Natural killer cell (primary cell): ENCODE measurements at regions not wholly inside any gene's neighbourhood (a gene's known extent, or its start where the extent isn't known, plus 50 kb on each side); places are given as distances from the start of the nearest gene placed in this dataset.

Experiments
- ATAC-seq, 3 donors: fragments of 150-1000 bp in 2 of 3; fragments of 200-7000 bp in 1 of 3; cut with Tn5 transposase; 1 replicate in 1 of 3; 2 replicates in 2 of 3; pipeline ENCODE4 v1.10.0; 2021; ENCODE audit warnings: mild to moderate bottlenecking in 2 of 3, moderate library complexity in 2 of 3
- DNase-seq, 2 donors: peaks; one replicate each; pipeline versions ENCODE4 v3.0.0 to v3.0.0-alpha.2; 2013 to 2021; ENCODE audit warnings: mixed read lengths in 1 of 2
- H3K27ac ChIP-seq: one replicate; pipeline ENCODE4 v1.5.1; 2013; ENCODE audit warnings: mild to moderate bottlenecking, low read length
- H3K27me3 ChIP-seq: one replicate; pipeline ENCODE4 v1.6.1; 2013; ENCODE audit warnings: low read length; ENCODE audit not compliant: control insufficient read depth, insufficient read depth
- H3K36me3 ChIP-seq: one replicate; pipeline ENCODE4 v1.6.1; 2013; ENCODE audit warnings: low read length; ENCODE audit not compliant: control insufficient read depth, insufficient read depth
- H3K4me1 ChIP-seq: one replicate; pipeline ENCODE4 v1.6.1; 2013; ENCODE audit warnings: low read length; ENCODE audit not compliant: control insufficient read depth, insufficient read depth
- H3K4me3 ChIP-seq: one replicate; pipeline ENCODE4 v1.5.1; 2013; ENCODE audit warnings: low read length
- H3K9me3 ChIP-seq: one replicate; pipeline ENCODE4 v1.6.1; 2013; ENCODE audit warnings: low read length; ENCODE audit not compliant: control insufficient read depth, insufficient read depth
- H3K27ac Mint-ChIP-seq, 2 donors: one replicate each; pipeline ENCODE4 v1.8.0; 2022; ENCODE audit warnings: mild to moderate bottlenecking in 2 of 2, mixed read lengths in 2 of 2, moderate library complexity in 1 of 2
- H3K27me3 Mint-ChIP-seq, 2 donors: one replicate each; pipeline ENCODE4 v1.8.0; 2022; ENCODE audit warnings: low read depth in 2 of 2, mixed read lengths in 2 of 2
- H3K36me3 Mint-ChIP-seq: one replicate; pipeline ENCODE4 v1.8.0; 2022; ENCODE audit warnings: mixed read lengths
- H3K4me1 Mint-ChIP-seq, 2 donors: one replicate each; pipeline ENCODE4 v1.8.0; 2022; ENCODE audit warnings: mixed read lengths in 2 of 2
- H3K4me3 Mint-ChIP-seq: one replicate; pipeline ENCODE4 v1.8.0; 2022; ENCODE audit warnings: mild to moderate bottlenecking, moderate library complexity, mixed read lengths
- H3K9me3 Mint-ChIP-seq, 2 donors: one replicate each; pipeline ENCODE4 v1.8.0; 2022; ENCODE audit warnings: mixed read lengths in 2 of 2
- WGBS: methylation state at CpG from one replicate; pipeline ENCODE4 v1.1.7; 2013; ENCODE audit warnings: missing lambda C conversion rate; ENCODE audit not compliant: insufficient coverage; 5-methylcytosine and 5-hydroxymethylcytosine counted together
- intact Hi-C: fragments of 100-400 bp; cut with micrococcal nuclease; formaldehyde crosslinking; loops from one replicate; pipeline ENCODE4 v1.14.2; 2022
- TF ChIP-seq, protein P1 (sequence below): fragments of 200-600 bp; IDR thresholded peaks from one replicate; pipeline ENCODE4 v1.8.0; 2022; ENCODE audit warnings: antibody characterized with exemption

DNA sequence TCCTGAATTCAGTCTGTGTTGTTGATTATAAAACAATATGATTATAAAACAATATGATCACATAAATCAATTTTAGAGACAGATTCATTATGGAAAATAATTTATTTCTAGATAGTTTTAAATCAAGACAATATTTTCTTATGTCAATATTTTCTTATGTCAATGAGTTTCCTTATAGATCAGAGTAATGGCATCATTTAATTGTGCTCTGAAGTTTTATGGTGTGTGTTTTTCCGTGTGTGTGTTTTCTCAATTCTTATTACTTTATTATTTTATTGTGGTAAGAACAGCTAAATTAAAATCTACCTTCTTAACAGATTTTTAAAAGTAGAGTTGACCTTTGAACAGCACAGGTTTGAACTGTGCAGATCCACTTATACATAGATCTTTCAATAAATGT is 105.3 kb upstream of the SLCO1B1 start:
- Mint-ChIP-seq H3K27ac (no peak overlapping the region), H3K36me3 (no peaks in the 10 kb centered on the region), H3K4me3 (no peak overlapping the region), H3K27me3 (no peaks in the 10 kb centered on the region), H3K4me1 (no peaks in the 10 kb centered on the region), H3K9me3 (peaks cover 16 to 18% of the 10 kb centered on the region in 2 donors)
- Histone ChIP-seq H3K4me1 (no peaks in the 10 kb centered on the region), H3K27ac (no peak overlapping the region), H3K36me3 (no peaks in the 10 kb centered on the region), H3K27me3 (no peaks in the 10 kb centered on the region), H3K9me3 (peaks cover 2% of the 10 kb centered on the region), H3K4me3 (no peak overlapping the region)
- TF ChIP-seq, protein P1, sequence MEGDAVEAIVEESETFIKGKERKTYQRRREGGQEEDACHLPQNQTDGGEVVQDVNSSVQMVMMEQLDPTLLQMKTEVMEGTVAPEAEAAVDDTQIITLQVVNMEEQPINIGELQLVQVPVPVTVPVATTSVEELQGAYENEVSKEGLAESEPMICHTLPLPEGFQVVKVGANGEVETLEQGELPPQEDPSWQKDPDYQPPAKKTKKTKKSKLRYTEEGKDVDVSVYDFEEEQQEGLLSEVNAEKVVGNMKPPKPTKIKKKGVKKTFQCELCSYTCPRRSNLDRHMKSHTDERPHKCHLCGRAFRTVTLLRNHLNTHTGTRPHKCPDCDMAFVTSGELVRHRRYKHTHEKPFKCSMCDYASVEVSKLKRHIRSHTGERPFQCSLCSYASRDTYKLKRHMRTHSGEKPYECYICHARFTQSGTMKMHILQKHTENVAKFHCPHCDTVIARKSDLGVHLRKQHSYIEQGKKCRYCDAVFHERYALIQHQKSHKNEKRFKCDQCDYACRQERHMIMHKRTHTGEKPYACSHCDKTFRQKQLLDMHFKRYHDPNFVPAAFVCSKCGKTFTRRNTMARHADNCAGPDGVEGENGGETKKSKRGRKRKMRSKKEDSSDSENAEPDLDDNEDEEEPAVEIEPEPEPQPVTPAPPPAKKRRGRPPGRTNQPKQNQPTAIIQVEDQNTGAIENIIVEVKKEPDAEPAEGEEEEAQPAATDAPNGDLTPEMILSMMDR = no peak
- no peak for ATAC-seq
- WGBS = no CpG with 5 or more reads among the region's 1 CpG
- intact Hi-C loops = no loop called here
- DNase-seq = no peak

DNA sequence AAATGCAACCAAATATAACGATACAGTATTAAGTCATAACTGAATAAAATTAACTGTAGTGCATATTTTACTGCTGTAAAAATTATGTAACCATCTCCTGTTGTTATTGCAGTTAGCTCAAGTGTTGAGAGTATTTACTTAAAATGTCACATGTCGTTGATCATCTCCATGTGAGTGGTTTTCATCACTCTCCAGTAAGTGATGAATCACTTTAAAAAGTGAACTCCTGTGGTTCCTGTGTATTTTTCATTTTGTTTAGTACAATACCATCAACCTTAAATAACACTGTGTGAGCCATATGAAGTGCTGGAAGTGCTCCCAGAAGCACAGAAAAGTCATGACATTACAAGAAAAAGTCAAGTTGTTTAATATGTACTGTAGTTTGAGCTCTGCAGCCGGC is 104.7 kb upstream of the SLCO1B1 start:
- H3K27ac Mint-ChIP-seq = no peak overlapping the region
- Histone ChIP-seq H3K27ac (no peak overlapping the region), H3K36me3 (no peaks in the 10 kb centered on the region), H3K4me3 (no peak overlapping the region), H3K27me3 (no peaks in the 10 kb centered on the region), H3K4me1 (no peaks in the 10 kb centered on the region), H3K9me3 (peaks cover 2% of the 10 kb centered on the region)
- intact Hi-C loops = no loop called here
- no peaks in the 10 kb centered on the region for H3K4me1 Mint-ChIP-seq
- H3K4me3 Mint-ChIP-seq = no peak overlapping the region
- 67% methylated on average over 1 of the region's 3 CpGs for WGBS
- ATAC-seq (no peak), DNase-seq (no peak)
- H3K9me3 Mint-ChIP-seq = peaks cover 16 to 18% of the 10 kb centered on the region in 2 donors
- TF ChIP-seq, protein P1 = no peak
- H3K36me3 Mint-ChIP-seq = no peaks in the 10 kb centered on the region
- H3K27me3 Mint-ChIP-seq = no peaks in the 10 kb centered on the region

DNA sequence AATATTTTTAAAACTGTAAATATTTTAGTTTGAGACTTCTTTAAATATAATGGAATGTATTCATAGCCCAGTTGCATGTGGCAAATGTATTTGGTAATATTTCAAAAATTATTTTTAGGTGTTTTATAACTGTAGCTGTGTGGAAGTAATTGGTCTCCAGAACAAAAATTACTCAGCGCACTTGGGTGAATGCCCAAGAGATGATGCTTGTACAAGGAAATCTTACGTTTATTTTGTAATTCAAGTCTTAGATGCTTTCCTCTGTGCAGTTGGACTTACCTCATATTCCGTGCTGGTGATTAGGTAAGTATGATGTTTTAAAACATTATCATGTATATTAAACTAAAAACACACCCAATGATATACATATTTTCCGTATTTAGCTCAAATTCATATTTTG is 76.7 kb upstream of the SLCO1B1 start:
- H3K4me1 ChIP-seq = no peaks in the 10 kb centered on the region
- intact Hi-C loops = no loop called here

DNA sequence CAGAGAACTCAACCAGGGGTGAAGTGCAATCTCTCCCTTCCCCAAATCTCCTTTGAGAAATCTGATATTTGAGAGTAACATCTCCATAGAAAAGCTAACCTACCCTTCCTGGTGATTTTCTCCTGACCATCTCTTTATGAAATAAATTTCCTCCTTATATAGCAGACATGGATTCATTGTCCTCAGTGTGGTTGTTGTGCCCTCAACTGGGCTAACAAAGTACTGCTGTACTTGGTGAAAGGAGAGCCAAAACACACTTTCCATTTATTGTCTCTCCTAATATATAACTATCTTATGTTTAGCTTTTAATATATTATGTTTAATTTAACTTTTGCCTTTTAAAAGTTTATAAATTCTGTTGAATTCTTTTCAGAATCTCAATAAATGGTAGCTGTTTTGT is 65.1 kb upstream of the SLCO1B1 start:
- Mint-ChIP-seq H3K27ac (no peak overlapping the region), H3K4me1 (no peaks in the 10 kb centered on the region), H3K9me3 (peaks cover 22 to 32% of the 10 kb centered on the region in 2 donors), H3K4me3 (no peak overlapping the region), H3K27me3 (no peaks in the 10 kb centered on the region), H3K36me3 (no peaks in the 10 kb centered on the region)
- no peak for ATAC-seq
- Histone ChIP-seq H3K36me3 (no peaks in the 10 kb centered on the region), H3K9me3 (no peaks in the 10 kb centered on the region), H3K27ac (no peak overlapping the region), H3K4me3 (no peak overlapping the region), H3K4me1 (no peaks in the 10 kb centered on the region), H3K27me3 (no peaks in the 10 kb centered on the region)
- TF ChIP-seq, protein P1 = no peak
- no peak for DNase-seq
- intact Hi-C loops = no loop called here

More for the DNA sequence above, 76.7 kb upstream of the SLCO1B1 start:
- WGBS = 96% methylated on average over 2 of the region's 4 CpGs
- Histone ChIP-seq H3K27me3 (no peaks in the 10 kb centered on the region), H3K27ac (no peak overlapping the region), H3K36me3 (no peaks in the 10 kb centered on the region), H3K9me3 (no peaks in the 10 kb centered on the region), H3K4me3 (no peak overlapping the region)
- ATAC-seq (no peak), DNase-seq (no peak)
- Mint-ChIP-seq H3K4me3 (no peak overlapping the region), H3K36me3 (no peaks in the 10 kb centered on the region), H3K4me1 (no peaks in the 10 kb centered on the region), H3K27me3 (no peaks in the 10 kb centered on the region), H3K9me3 (peaks cover 8 to 10% of the 10 kb centered on the region in 2 donors), H3K27ac (no peak overlapping the region)
- TF ChIP-seq, protein P1 = no peak
